Astrocyte of the spinal cord (primary cell): ENCODE measurements at regions not wholly inside any gene's neighbourhood (a gene's known extent, or its start where the extent isn't known, plus 50 kb on each side); places are given as distances from the start of the nearest gene placed in this dataset.

Experiments used
- DNase-seq: peaks from one replicate; pipeline ENCODE4 v3.0.0; 2011; ENCODE audit warnings: low read depth, low spot score
- H3K4me3 ChIP-seq: 2 replicates; pipeline ENCODE4 v1.5.1; 2011; ENCODE audit warnings: low read depth, mild to moderate bottlenecking, low read length, moderate library complexity
- in situ Hi-C: cut with HindIII; loops from 2 replicates; pipeline ENCODE4 v1.10.0; 2017; ENCODE audit warnings: low sequenced_read_pairs
- TF ChIP-seq, protein P1 (sequence below): IDR thresholded peaks from 2 replicates; pipeline ENCODE4 v1.5.1; 2012; ENCODE audit warnings: low read depth, mild to moderate bottlenecking, low read length, inconsistent platforms

DNA sequence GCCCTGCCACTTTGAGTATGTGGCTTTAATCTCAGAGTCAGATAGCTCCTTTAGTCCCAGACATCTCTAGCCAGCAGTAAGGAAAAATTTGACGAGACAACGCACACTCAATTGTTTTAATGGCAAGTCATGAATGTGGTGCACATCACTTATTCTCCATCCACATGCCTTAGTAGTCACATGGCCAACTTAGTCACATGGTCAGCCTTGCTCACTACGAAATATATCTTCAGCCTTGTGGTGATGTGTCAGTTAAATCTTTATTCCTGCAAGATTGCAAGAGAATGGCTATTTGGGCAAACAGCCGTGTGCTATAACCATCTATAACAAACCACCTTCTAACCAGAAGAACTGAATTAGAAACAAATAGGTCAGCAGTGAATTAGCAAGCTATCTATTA is 871.1 kb upstream of the CELF2 start:
- TF ChIP-seq, protein P1, sequence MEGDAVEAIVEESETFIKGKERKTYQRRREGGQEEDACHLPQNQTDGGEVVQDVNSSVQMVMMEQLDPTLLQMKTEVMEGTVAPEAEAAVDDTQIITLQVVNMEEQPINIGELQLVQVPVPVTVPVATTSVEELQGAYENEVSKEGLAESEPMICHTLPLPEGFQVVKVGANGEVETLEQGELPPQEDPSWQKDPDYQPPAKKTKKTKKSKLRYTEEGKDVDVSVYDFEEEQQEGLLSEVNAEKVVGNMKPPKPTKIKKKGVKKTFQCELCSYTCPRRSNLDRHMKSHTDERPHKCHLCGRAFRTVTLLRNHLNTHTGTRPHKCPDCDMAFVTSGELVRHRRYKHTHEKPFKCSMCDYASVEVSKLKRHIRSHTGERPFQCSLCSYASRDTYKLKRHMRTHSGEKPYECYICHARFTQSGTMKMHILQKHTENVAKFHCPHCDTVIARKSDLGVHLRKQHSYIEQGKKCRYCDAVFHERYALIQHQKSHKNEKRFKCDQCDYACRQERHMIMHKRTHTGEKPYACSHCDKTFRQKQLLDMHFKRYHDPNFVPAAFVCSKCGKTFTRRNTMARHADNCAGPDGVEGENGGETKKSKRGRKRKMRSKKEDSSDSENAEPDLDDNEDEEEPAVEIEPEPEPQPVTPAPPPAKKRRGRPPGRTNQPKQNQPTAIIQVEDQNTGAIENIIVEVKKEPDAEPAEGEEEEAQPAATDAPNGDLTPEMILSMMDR, result no peak
- no peak overlapping the region for H3K4me3 ChIP-seq
- in situ Hi-C loops, result no loop called here
- DNase-seq, result no peak

DNA sequence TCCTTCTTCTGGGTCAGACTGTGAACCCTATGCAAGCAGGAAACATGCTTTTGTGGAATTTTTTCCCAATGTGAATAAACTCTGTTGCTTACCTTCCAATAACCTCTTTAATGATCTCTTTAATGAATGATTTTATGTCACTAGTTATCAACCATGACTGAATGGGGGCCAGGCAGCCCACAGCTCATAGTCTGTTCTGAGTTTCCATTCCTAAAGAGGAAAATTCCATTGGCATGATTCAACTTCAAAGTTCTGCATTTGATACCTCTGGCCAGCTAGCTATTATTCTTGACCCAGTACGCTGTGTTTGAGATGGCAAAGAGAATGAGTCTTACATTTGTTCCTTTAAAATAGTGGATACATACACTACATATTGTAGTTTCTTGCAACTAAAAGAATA is 867.8 kb upstream of the CELF2 start:
- no peak overlapping the region for H3K4me3 ChIP-seq
- TF ChIP-seq, protein P1, result no peak
- no peak for DNase-seq
- in situ Hi-C loops, result no loop called here

DNA sequence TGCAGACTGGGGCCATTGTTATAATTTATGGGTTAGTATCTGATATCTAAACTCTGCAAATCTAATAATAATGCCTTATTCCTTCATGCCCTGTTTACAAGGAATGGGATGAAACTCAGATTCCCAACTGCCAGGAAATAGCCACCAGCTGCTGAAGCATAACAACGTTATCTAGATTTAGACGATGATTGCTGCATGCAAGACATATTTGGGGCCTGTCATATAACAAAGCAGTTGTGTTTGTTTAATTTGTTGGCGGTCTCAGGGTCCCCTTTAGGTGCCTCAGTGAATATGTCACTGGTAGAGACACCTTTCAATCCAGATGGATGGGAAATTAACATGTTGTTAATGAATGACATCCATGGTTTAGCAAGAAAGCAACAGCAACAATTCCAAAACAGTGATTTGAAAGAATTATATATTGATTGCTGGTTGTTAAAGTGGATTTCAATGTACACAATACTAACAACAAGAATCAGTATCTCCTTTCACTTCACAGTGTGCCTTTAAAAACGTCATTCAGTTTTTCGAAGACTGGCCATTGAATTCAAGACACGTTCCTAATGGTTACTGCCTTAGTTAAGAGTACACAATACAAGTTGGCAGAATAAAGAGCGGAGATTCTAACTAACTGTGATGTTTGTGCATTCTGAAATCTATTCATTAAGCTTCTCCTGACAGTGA is 860.6 kb upstream of the CELF2 start:
- in situ Hi-C loops, result no loop called here
- TF ChIP-seq, protein P1, result no peak
- no peak overlapping the region for H3K4me3 ChIP-seq
- DNase-seq, result no peak

DNA sequence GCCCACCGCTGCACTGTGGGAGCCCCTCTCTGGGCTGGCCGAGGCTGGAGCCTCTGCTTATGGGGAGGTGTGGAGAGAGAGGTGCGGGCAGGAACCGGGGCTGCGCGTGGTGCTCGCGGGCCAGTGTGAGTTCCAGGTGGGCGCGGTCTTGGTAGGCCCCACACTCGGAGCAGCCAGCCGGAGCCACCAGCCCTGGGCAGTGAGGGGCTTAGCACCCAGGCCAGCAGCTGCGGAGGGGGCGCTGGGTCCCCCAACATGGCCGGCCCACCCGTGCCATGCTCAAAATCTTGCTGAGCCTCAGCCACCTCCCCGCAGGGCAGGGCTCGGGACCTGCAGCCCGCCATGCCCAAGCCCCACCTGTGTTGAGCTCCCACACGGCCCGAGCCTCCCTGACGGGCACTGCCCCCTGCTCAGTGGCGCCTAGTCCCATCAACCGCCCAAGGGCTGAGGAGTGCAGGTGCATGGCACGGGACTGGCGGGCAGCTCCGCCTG is 856.8 kb upstream of the CELF2 start:
- DNase-seq, result no peak
- TF ChIP-seq, protein P1, result no peak
- in situ Hi-C loops, result no loop called here
- H3K4me3 ChIP-seq, result no peak overlapping the region

DNA sequence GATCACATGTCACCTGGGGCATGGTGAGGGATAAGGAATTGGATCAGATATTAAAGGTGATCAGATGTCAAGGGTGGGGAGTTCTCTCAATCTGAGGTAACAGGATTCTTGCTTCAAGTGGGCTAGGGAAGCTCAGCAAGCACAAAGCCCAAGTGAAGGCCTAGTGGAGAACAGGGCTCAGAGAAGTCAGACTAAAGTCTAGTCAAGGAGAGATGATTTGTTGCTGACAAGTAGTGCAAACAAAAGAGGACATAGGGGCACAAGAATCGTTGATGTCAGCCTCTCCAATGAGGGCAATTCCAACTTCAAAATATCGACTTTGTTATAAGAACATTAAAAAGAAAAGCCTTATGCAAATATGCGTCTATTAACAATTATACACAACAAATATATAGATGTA is 852.8 kb upstream of the CELF2 start:
- in situ Hi-C loops, result no loop called here
- TF ChIP-seq, protein P1, result no peak
- no peak overlapping the region for H3K4me3 ChIP-seq
- DNase-seq, result no peak

DNA sequence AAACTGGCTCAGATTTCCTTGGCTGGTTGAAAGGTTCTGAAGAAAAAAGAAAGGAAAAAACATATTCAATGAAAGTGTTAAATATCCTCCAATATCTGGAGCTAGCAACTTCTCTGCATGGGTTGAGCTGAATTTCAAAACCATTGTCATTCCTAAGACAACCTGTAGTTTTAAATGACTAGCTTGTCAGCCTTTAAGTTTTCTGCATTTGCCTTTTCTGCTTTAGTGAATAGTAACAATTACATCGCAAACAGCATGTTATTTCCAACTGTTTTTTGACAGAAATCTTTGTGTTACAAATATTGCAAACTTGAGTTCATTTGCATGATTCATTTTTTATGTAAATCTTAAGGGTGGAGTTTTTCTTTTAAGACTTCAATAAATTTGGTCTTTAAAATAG is 852.3 kb upstream of the CELF2 start:
- in situ Hi-C loops, result no loop called here
- no peak for DNase-seq
- TF ChIP-seq, protein P1, result no peak
- H3K4me3 ChIP-seq, result no peak overlapping the region
